Kasumi-1 (cell line): ENCODE measurements at regions not wholly inside any gene's neighbourhood (a gene's known extent, or its start where the extent isn't known, plus 50 kb on each side); places are given as distances from the start of the nearest gene placed in this dataset.

Source experiments
- DNase-seq, 2 experiments: peaks; one replicate each; lab custom pipeline; 2025; lab: John Stamatoyannopoulos, UW

GRCh38 chr1:55420026-55420425 lies 204.9 kb upstream of the USP24 start:
- no peak for DNase-seq

- no peak for DNase-seq
Measured at GRCh38 chr1:55418208-55419000, 203.2 kb upstream of the USP24 start.

GRCh38 chr1:55416164-55416842 lies 201.1 kb upstream of the USP24 start:
- no peak for DNase-seq

- no peak for DNase-seq
Measured at GRCh38 chr1:55413286-55413685, 198.1 kb upstream of the USP24 start.

- DNase-seq: no peak
Measured at GRCh38 chr1:55412060-55412459, 196.9 kb upstream of the USP24 start.

GRCh38 chr1:55402671-55403464 lies 187.7 kb upstream of the USP24 start:
- no peak for DNase-seq

GRCh38 chr1:55402142-55402541 lies 187.0 kb upstream of the USP24 start:
- no peak for DNase-seq

GRCh38 chr1:55400508-55400907 lies 185.3 kb upstream of the USP24 start:
- no peak for DNase-seq

GRCh38 chr1:55399346-55399745 lies 184.2 kb upstream of the USP24 start:
- no peak for DNase-seq

- DNase-seq: no peak
Measured at GRCh38 chr1:55396381-55396891, 181.3 kb upstream of the USP24 start.

GRCh38 chr1:55388960-55389359 lies 173.8 kb upstream of the USP24 start:
- DNase-seq: no peak

GRCh38 chr1:55387145-55387544 lies 172.0 kb upstream of the USP24 start:
- DNase-seq: no peak

- no peak for DNase-seq
Measured at GRCh38 chr1:55386456-55386855, 171.3 kb upstream of the USP24 start.

- no peak for DNase-seq
Measured at GRCh38 chr1:55385402-55386018, 170.3 kb upstream of the USP24 start.

GRCh38 chr1:55384637-55385036 lies 169.5 kb upstream of the USP24 start:
- DNase-seq: no peak

GRCh38 chr1:55382806-55383305 lies 167.7 kb upstream of the USP24 start:
- DNase-seq: no peak

- no peak for DNase-seq
Measured at GRCh38 chr1:55381983-55382382, 166.8 kb upstream of the USP24 start.

GRCh38 chr1:55381491-55381890 lies 166.3 kb upstream of the USP24 start:
- no peak for DNase-seq

- DNase-seq: no peak
Measured at GRCh38 chr1:55380355-55380970, 165.3 kb upstream of the USP24 start.

- no peak for DNase-seq
Measured at GRCh38 chr1:55378582-55378981, 163.4 kb upstream of the USP24 start.

GRCh38 chr1:55376897-55377296 lies 161.7 kb upstream of the USP24 start:
- no peak for DNase-seq
